ENCODE measurements at regions not wholly inside any gene's neighbourhood (a gene's known extent, or its start where the extent isn't known, plus 50 kb on each side); places are given as distances from the start of the nearest gene placed in this dataset.

DNA sequence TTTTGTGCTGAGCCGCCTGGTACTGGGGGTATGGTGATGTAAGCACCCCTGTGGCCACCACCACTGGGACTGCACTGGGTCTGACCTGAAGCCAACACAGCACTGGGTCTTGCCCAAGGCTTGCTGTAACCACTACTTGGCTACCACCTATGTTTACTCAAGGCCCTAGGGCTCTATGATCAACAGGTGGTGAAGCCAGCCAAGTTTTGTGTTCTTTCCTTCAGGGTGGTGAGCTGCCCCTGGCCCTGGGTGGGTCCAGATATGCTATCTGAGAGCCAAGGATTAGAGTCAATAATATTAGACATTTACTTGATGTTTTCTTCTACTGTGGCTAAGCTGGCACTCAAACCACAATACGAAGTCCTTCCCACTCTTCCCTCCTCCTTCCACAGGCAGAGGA is 55.1 kb upstream of the PAGE4 start:
- no peak for DNase-seq (ENCODE audit: low spot score)

- no peak for DNase-seq (ENCODE audit: low spot score)
Observed at GRCh38 chrX:49767236-49767635, 61.9 kb upstream of the PAGE4 start.

DNA sequence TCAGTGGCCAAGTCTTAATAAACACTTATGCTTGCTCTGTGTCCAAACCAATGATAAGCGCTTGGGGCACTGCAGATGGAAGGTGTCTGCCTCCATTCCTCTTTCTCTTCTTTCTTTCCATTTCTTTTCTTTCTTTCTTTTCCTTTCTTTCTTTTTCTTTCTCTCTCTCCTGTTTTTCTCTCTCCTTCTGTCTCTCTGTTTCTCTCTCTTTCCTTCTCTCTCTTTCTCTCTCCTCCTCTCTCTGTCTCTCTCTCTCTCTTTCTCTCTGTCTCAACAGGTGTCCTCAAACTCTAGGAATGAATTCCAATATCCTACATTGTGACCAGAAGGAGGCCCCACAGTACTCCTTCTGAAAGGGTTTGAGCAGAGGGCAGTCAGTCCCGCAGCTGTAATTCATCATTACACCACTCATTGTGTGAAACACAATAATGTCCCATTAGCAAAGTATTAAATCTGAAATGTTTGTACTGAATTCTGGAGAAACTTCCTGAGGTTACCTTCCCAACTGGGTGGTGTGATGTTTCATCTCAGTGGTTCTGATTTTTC is 66.5 kb upstream of the PAGE1 start:
- no peak for DNase-seq (ENCODE audit: low spot score)

DNA sequence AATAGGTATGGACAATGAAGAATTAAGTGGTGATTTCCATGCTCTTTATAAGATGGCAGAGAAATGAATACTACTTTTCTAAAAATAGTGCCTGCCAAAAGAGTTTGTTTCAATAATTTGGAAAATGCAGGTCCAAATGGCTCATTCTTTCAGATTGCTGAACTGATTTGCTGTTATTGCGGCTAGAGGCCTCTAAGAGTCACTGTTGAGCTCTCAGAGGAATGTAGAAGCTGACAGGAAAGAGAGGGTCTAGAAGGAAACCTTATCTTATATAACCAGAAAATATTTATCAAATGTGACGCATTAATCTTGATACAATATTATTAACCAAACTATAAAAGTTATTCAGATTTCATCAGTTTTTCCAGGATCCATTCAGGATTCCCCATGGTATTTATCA is 65.7 kb upstream of the PAGE1 start:
- peak; percentile 6 for DNase-seq (ENCODE audit: low spot score)

DNA sequence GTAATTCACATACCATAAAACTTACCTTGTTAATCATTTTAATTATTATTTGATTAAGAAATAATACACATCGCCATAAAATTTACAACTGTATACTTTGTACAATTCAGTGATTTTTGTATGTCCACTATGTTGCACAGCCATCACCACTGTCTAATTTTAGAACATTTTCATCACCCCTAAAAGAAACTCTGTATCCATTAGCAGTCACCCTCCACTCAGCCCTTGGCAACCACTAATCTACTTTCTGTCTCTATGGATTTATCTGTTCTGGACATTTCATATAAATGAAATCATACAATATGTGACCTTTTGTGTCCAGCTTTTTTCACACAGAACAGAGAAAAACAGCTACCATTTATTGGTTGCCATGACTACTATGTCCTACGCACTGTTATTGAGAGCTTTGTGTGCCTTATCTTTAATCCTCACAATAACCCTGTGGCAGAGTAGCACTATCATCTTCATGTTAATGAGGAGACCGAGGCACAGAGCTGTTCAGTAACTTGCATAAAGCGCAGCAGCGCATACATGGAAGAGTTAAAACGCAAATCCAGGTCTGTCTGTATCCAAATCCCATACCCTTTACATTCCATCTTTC is 64.6 kb upstream of the PAGE1 start:
- no peak for DNase-seq (ENCODE audit: low spot score)

- no peak for DNase-seq (ENCODE audit: low spot score)
Observed at GRCh38 chrX:49756692-49757091, 60.9 kb upstream of the PAGE1 start.

DNA sequence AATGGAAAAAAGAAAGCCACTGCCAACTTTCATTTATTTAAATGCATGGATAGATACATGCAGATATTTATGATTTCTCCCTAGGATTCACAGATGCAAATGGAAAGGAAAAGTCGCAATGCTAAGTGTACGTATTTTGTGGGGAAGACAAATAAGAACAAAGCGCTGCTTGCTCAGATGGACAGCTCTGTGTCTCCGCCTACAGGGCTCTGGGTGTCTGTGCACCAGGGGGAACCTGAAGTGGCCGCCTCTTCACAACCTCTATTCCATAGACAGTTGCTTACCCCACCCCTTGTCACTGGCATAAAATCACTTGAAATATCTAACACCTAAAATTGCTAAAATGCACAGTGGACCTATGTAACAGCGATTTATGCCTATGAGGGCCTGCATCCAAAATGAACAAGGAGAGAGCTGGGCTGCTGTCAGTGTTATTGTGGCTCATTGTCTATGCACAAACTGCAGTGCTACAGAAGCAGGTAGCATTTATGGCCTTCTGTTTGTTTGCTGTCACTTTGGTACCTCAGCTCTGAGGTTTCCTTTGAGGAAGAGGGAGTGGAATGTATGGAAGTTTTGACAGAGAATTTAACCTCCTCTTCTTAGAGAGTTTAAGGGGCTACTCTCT is 58.6 kb upstream of the PAGE1 start:
- peak; percentile 31 for DNase-seq (ENCODE audit: low spot score)

- no peak for DNase-seq (ENCODE audit: low spot score)
Observed at GRCh38 chrX:49753691-49754090, 57.9 kb upstream of the PAGE1 start.

DNA sequence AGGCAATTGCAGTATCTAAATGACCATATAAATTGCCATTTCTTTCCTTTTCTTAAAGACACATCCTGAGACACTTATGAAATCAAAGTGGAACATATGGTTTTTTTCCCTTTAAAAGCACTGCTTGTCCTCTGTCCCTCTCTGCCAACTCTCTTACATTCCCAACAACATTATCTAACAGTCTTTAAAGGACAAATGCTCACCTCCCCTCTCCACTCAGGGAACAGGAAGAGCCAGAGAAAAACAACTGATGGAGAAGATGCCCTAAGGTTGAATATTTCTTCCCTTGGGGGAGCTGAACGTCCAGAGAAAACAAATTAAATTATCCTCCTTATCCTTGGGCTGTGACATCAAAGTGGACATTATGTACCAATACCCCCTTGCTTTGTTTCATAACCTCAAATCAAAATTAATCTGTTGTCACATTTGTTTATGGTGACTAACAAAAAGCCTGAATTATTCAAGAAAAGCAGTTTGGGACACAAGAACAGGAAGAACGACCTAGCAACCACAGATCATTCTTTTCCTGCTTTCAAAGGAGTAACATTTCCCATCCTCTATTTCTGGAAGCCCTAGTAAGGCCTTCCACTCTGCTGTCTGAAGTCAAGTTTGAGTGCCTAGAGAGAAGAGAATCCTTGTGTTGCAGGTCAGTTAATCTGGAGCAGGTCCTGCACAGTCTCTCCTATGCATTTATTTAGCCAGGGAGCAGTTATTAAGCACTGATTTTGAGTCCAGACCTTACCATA is 52.6 kb upstream of the PAGE1 start:
- no peak for DNase-seq (ENCODE audit: low spot score)

GRCh38 chrX:49746306-49746705 is 50.5 kb upstream of the PAGE1 start:
- no peak for DNase-seq (ENCODE audit: low spot score)

Measured in COLO829 (cell line).